Upper lobe of right lung (tissue), 1 donor: ENCODE measurements at regions not wholly inside any gene's neighbourhood (a gene's known extent, or its start where the extent isn't known, plus 50 kb on each side); places are given as distances from the start of the nearest gene placed in this dataset.
"Not testable (repeated sequence)": the region's sequence is repeated elsewhere in the genome, so short reads cannot be mapped to it uniquely, and the experiment has no call there.

Experiments used
- ATAC-seq: fragments of 200-7000 bp; cut with Tn5 transposase; one replicate; pipeline ENCODE4 v1.9.1; 2020; ENCODE audit warnings: mild to moderate bottlenecking, moderate library complexity
- DNase-seq: peaks from one replicate; pipeline ENCODE4 v3.0.0-alpha.2; 2020
- H3K27ac ChIP-seq: fragments of 200-600 bp; one replicate; pipeline ENCODE4 v1.8.0; 2022
- H3K27me3 ChIP-seq: fragments of 200-600 bp; one replicate; pipeline ENCODE4 v1.8.0; 2022; ENCODE audit warnings: mild to moderate bottlenecking
- H3K36me3 ChIP-seq: fragments of 200-600 bp; one replicate; pipeline ENCODE4 v1.8.0; 2022
- H3K4me1 ChIP-seq: fragments of 200-600 bp; one replicate; pipeline ENCODE4 v1.8.0; 2022
- H3K4me3 ChIP-seq: fragments of 200-600 bp; one replicate; pipeline ENCODE4 v1.8.0; 2022; ENCODE audit warnings: mild to moderate bottlenecking
- H3K9me3 ChIP-seq: fragments of 200-600 bp; one replicate; pipeline ENCODE4 v1.8.0; 2022
- intact Hi-C: fragments of 100-400 bp; cut with DNase I; formaldehyde crosslinking; loops from one replicate; pipeline ENCODE4 v1.11.0; 2022
- TF ChIP-seq, protein P1 (sequence below): fragments of 200-600 bp; IDR thresholded peaks from one replicate; pipeline ENCODE4 v1.8.0; 2022; ENCODE audit warnings: antibody characterized with exemption
- donor health status: DM: no; HTN: yes; CAD: no; lungs with severe emphysema.

- intact Hi-C loops: no loop called here
- no peak overlapping the region for H3K27ac ChIP-seq
- no peaks in the 10 kb centered on the region for H3K36me3 ChIP-seq
- DNase-seq: no peak
- no peak overlapping the region for H3K4me3 ChIP-seq
- no peaks in the 10 kb centered on the region for H3K9me3 ChIP-seq
- TF ChIP-seq, protein P1, sequence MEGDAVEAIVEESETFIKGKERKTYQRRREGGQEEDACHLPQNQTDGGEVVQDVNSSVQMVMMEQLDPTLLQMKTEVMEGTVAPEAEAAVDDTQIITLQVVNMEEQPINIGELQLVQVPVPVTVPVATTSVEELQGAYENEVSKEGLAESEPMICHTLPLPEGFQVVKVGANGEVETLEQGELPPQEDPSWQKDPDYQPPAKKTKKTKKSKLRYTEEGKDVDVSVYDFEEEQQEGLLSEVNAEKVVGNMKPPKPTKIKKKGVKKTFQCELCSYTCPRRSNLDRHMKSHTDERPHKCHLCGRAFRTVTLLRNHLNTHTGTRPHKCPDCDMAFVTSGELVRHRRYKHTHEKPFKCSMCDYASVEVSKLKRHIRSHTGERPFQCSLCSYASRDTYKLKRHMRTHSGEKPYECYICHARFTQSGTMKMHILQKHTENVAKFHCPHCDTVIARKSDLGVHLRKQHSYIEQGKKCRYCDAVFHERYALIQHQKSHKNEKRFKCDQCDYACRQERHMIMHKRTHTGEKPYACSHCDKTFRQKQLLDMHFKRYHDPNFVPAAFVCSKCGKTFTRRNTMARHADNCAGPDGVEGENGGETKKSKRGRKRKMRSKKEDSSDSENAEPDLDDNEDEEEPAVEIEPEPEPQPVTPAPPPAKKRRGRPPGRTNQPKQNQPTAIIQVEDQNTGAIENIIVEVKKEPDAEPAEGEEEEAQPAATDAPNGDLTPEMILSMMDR: no peak
- ATAC-seq: no peak
- H3K4me1 ChIP-seq: no peaks in the 10 kb centered on the region
- no peaks in the 10 kb centered on the region for H3K27me3 ChIP-seq
Observed at GRCh38 chr10:21114683-21115082, 217.6 kb upstream of the NEBL start.

GRCh38 chr10:21110358-21110757 lies 213.2 kb upstream of the NEBL start:
- no peaks in the 10 kb centered on the region for H3K4me1 ChIP-seq
- TF ChIP-seq, protein P1: no peak
- no peak for DNase-seq

DNA sequence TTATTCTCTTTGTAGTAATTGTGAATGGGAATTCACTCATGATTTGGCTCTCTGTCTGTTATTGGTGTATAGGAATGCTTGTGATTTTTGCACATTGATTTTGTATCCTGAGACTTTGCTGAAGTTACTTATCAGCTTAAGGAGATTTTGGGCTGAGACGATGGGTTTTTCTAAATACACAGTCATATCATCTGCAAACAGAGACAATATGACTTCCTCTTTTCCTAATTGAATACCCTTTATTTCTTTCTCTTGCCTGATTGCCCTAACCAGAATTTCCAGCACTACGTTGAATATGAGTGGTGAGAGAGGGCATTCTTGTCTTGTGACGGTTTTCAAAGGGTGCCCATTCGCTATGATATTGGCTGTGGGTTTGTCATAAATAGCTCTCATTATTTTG lies 209.8 kb upstream of the NEBL start:
- H3K27ac ChIP-seq, DNase-seq, H3K36me3 ChIP-seq, H3K9me3 ChIP-seq, ATAC-seq, H3K4me3 ChIP-seq, H3K27me3 ChIP-seq, intact Hi-C loops, H3K4me1 ChIP-seq: not testable (repeated sequence)

More at GRCh38 chr10:21110358-21110757, 213.2 kb upstream of the NEBL start:
- Histone ChIP-seq H3K9me3 (no peaks in the 10 kb centered on the region), H3K27ac (no peak overlapping the region), H3K36me3 (no peaks in the 10 kb centered on the region), H3K4me3 (no peak overlapping the region), H3K27me3 (no peaks in the 10 kb centered on the region)
- no peak for ATAC-seq
- intact Hi-C loops: no loop called here

GRCh38 chr10:21105331-21105730 lies 208.2 kb upstream of the NEBL start:
- DNase-seq, H3K27ac ChIP-seq, H3K9me3 ChIP-seq, H3K4me3 ChIP-seq, H3K27me3 ChIP-seq, H3K36me3 ChIP-seq, ATAC-seq, intact Hi-C loops, H3K4me1 ChIP-seq: not testable (repeated sequence)

- ATAC-seq (no peak), DNase-seq (no peak)
- Histone ChIP-seq H3K27me3 (no peaks in the 10 kb centered on the region), H3K4me3 (no peak overlapping the region), H3K9me3 (no peaks in the 10 kb centered on the region), H3K36me3 (no peaks in the 10 kb centered on the region), H3K4me1 (peaks cover 3% of the 10 kb centered on the region), H3K27ac (peak overlapping the region; percentile 37)
- TF ChIP-seq, protein P1: no peak
- intact Hi-C loops: no loop called here
Observed at GRCh38 chr10:21100871-21101514, 203.9 kb upstream of the NEBL start.

DNA sequence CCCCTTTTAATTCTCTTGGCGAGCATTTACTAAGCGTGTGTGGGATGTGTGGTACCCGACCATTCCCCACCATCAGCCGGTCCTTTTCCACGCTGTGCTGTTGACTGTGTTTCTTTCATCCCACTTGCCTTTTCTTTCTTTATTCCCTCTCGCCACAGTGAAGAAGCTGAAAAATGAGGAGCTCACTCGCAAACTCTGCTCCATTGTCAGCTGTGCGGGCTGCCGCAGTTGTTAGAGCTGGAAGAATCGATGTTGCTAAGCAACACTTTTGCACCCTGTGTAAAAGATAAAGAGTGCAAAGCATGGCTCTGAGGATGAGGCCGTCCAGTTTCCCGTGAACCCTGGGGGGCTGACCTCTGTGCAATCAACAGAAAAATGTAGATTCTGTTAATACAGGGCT lies 203.1 kb upstream of the NEBL start:
- Histone ChIP-seq H3K27me3 (no peaks in the 10 kb centered on the region), H3K36me3 (no peaks in the 10 kb centered on the region), H3K4me3 (no peak overlapping the region), H3K9me3 (no peaks in the 10 kb centered on the region), H3K27ac (peak overlapping the region; percentile 37), H3K4me1 (peaks cover 3% of the 10 kb centered on the region)
- DNase-seq: no peak
- ATAC-seq: no peak
- intact Hi-C loops: no loop called here
- TF ChIP-seq, protein P1: no peak
